HepG2 (cell line): ENCODE measurements at regions not wholly inside any gene's neighbourhood (a gene's known extent, or its start where the extent isn't known, plus 50 kb on each side); places are given as distances from the start of the nearest gene placed in this dataset.

Source experiments
- AFF4 ChIP-seq: sonication (generic); formaldehyde crosslinking; IDR thresholded peaks from 2 replicates; pipeline ENCODE4 v1.4.0; 2020; ENCODE audit warnings: missing genetic modification reagents
- EHMT2 ChIP-seq: fragments of 200-600 bp; sonication (generic); IDR thresholded peaks from 2 replicates; pipeline ENCODE4 v1.7.0; 2017; ENCODE audit warnings: antibody characterized with exemption, low read depth, low read length, borderline replicate concordance
- MAFG ChIP-seq: sonication (generic); formaldehyde crosslinking; IDR thresholded peaks from 2 replicates; pipeline ENCODE4 v1.5.1; 2020; ENCODE audit warnings: mild to moderate bottlenecking, missing genetic modification reagents
- MIER3 ChIP-seq: IDR thresholded peaks from 2 replicates; pipeline ENCODE4 v1.6.1; 2016; ENCODE audit warnings: missing compliant biosample characterization, borderline replicate concordance
- NAIF1 ChIP-seq: sonication (generic); formaldehyde crosslinking; IDR thresholded peaks from 2 replicates; pipeline ENCODE4 v1.5.0; 2020; ENCODE audit warnings: mild to moderate bottlenecking, missing genetic modification reagents, borderline replicate concordance
- SALL1 ChIP-seq: sonication (generic); formaldehyde crosslinking; IDR thresholded peaks from 2 replicates; pipeline ENCODE4 v1.8.0; 2022; ENCODE audit warnings: mild to moderate bottlenecking, missing genetic modification reagents
- SMC3 ChIP-seq: IDR thresholded peaks from 2 replicates; pipeline ENCODE4 v1.6.1; 2011; ENCODE audit warnings: low read length, improper control_type of control experiment
- STAG1 ChIP-seq: sonication (generic); formaldehyde crosslinking; IDR thresholded peaks from 2 replicates; pipeline ENCODE4 v1.4.0; 2020; ENCODE audit warnings: missing genetic modification reagents
- ZBTB8A ChIP-seq: sonication (generic); formaldehyde crosslinking; IDR thresholded peaks from 2 replicates; pipeline ENCODE4 v1.4.0; 2020; ENCODE audit warnings: mild to moderate bottlenecking, low read depth, missing genetic modification reagents, borderline replicate concordance
- ZNF800 ChIP-seq: sonication (generic); formaldehyde crosslinking; IDR thresholded peaks from 2 replicates; pipeline ENCODE4 v1.4.0; 2020; ENCODE audit warnings: missing genetic modification reagents

GRCh38 chr4:153084980-153085630 is 119.1 kb upstream of the TRIM2 start (continued):
- TF ChIP-seq ZNF800 (CRISPR knock-in tag) = no peak
- no peak for TF ChIP-seq MIER3 (CRISPR knock-in tag)
- no peak for TF ChIP-seq EHMT2
- no peak for TF ChIP-seq ZBTB8A (CRISPR knock-in tag)
- no peak for TF ChIP-seq MAFG (CRISPR knock-in tag)
- TF ChIP-seq AFF4 (CRISPR knock-in tag) = no peak
- TF ChIP-seq SALL1 (CRISPR knock-in tag) = peak; percentile 44; the same call in 1 of the 2 replicates
- peak; percentile 72 for TF ChIP-seq SMC3
- TF ChIP-seq STAG1 = peak; percentile 46
- no peak for TF ChIP-seq NAIF1 (CRISPR knock-in tag)
